GM21360 (cell line): ENCODE measurements at regions not wholly inside any gene's neighbourhood (a gene's known extent, or its start where the extent isn't known, plus 50 kb on each side); places are given as distances from the start of the nearest gene placed in this dataset.
"Not testable (repeated sequence)": the region's sequence is repeated elsewhere in the genome, so short reads cannot be mapped to it uniquely, and the experiment has no call there.

Experiments used
- ATAC-seq: cut with Tn5 transposase; IDR thresholded peaks from one replicate; pipeline ENCODE4 v1.9.1; 2021; ENCODE audit warnings: mild to moderate bottlenecking, moderate library complexity; ENCODE audit not compliant: unreplicated experiment

DNA sequence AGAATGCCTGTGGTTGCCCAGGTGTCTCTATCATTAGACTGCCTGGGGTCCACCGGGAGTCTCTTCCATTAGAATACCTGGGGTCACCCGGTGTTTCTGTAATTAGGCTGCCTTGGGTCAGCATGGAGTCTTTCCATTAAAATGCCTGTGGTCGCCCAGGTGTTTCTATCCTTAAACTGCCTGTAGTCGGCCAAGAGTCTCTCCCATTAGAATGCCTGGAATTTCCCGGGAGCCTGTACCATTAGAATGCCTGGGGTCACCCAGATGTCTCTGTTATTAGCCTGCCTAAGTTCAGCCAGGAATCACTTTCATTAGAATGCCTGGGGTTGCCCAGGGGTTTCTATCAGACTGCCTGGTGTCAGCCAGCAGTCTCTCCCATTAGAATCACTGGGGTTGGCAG lies 1492.8 kb downstream of the UQCRFS1 start:
- ATAC-seq: no peak

- ATAC-seq: no peak
These were observed 1493.9 kb downstream of the UQCRFS1 start for GRCh38 chr19:27719034-27719433.

- no peak for ATAC-seq
These were observed 1494.7 kb downstream of the UQCRFS1 start for GRCh38 chr19:27718234-27718633.

DNA sequence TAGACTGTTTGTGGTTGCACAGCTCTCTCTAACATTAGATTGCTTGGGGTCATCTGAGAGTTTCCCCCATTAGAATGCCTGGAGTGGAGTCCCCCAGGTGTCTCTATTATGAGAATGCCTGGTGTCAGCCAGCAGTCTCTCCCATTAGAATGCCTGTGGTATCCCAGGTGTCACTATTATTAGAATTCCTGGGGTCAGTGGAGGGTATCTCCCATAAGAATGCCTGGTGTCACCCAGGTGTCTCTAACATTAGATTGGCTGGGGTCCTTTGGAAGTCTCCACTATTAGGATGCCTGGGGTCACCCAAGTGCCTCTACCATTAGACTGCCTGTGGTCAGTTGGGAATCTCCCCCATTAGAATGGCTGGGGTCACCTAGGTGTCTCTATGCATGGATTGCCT lies 1495.1 kb downstream of the UQCRFS1 start:
- ATAC-seq: no peak

GRCh38 chr19:27716922-27717321 lies 1496.0 kb downstream of the UQCRFS1 start:
- ATAC-seq: no peak

GRCh38 chr19:27714857-27715256 lies 1498.1 kb downstream of the UQCRFS1 start:
- ATAC-seq: no peak

DNA sequence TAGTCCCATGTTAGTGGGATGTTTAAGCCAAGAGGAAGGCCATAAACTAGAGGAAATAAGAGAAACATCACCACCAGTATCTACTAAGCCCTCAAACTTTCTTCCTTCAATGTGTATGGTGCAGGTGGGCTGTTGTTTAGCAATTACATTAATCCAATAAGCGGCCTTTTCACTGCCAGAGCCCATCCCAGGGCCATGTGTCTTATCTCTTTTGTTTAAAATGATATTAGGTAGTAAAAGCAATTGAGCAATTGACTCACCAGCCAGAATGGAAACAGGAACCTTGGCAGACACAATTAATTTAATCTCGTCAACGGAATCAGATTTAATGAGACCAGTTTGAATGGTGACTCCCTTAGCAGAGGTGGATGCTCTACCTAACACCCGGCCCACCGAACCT lies 1503.5 kb downstream of the UQCRFS1 start:
- no peak for ATAC-seq

DNA sequence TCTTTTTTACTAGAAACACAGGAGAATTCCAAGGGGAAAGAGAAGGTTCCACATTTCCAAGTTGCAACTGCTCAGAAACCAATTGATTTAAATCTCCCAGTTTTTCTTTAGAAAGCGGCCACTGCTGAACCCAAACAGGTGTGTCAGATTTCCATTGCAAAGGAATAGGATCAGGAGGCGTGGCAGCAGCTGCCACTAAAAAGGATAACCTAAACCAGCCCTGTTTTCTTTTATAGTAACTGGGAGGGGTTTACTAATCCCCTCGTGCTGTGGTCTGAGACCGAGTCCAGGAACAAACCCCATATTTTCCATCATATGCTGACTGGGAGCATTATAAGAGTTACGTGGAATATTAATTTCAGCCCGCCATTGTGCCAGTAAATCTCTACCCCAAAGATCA lies 1504.0 kb downstream of the UQCRFS1 start:
- ATAC-seq: not testable (repeated sequence)

- ATAC-seq: not testable (repeated sequence)
These were observed 1505.9 kb downstream of the UQCRFS1 start for GRCh38 chr19:27707026-27707425.

GRCh38 chr19:27705896-27706295 lies 1507.1 kb downstream of the UQCRFS1 start:
- no peak for ATAC-seq

DNA sequence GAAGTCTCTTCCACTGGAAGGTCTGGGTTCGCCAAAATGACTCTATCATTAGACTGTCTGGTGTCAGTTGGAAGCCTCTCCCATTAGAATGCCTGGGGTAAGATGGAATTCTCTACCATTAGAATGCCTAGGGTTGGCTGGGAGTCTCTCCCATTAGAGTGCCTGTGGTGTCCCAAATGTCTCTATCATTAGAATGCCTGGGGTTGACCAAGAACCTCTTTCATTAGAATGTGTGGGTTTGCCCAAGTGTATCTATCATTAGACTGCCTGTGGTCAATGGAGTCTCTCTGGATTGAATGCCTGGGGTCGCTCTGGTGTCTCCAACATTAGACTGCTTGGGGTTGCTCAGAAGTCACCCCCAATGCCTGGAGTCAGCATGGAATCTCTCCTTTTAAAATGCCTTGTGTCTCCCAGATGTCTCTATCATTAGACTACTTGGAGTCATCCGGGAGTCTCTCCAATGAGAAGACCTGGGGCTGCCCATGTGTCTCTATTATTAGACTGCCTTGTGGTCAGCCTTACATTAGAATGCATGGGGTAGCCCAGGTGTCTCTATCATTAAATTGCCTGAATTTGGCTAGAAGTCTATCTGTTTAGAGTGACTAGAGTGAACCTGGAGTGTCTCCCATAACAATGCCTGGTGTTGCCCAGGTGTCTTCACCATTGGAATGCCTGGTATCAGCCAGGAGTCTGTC lies 1518.4 kb downstream of the UQCRFS1 start:
- no peak for ATAC-seq

GRCh38 chr19:27691991-27692390 lies 1521.0 kb downstream of the UQCRFS1 start:
- no peak for ATAC-seq

DNA sequence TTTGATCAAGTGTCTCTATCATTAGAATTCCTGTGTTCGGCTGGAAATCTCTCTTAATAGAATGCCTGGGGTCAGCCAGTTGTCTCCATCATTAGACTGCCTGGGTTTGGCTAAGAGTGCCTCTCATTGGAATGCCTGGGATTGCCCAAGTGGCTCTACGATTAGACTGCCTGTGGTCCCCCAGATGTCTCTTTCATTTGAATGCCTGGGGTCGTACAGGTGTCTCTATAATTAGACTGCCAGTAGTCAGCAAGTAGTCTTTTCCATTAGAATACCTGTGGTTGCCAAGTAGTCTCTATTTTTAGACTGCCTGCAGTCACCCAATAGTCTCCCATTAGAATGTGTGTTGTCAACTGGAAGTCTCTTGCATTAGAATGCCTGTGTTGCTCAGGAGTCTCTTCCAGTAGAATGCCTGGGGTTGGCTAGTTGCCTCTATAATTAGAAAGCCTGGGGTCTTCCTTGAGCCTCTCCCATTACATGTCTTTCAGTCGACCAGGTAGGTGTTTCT lies 1523.2 kb downstream of the UQCRFS1 start:
- ATAC-seq: no peak

DNA sequence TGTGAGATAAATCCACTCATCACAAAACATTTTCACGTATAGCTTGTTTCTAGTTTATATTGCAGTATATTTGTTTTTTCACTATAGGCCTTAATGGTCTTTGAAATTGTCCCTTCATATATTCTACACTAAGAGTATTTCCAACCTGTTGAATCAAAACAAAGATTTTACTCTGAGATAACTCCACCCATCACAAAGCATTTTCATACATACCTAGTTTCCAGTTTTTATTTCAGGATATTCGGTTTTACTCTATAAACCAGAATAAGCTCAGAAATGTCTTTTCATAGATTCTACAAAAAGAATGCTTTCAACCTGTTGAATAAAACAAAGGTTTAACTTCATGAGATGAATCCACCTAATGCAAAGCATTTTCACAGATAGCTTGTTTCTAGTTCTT lies 1528.7 kb downstream of the UQCRFS1 start:
- ATAC-seq: no peak

GRCh38 chr19:27681972-27682371 lies 1531.0 kb downstream of the UQCRFS1 start:
- ATAC-seq: no peak

GRCh38 chr19:27679905-27680304 lies 1533.0 kb downstream of the UQCRFS1 start:
- no peak for ATAC-seq

DNA sequence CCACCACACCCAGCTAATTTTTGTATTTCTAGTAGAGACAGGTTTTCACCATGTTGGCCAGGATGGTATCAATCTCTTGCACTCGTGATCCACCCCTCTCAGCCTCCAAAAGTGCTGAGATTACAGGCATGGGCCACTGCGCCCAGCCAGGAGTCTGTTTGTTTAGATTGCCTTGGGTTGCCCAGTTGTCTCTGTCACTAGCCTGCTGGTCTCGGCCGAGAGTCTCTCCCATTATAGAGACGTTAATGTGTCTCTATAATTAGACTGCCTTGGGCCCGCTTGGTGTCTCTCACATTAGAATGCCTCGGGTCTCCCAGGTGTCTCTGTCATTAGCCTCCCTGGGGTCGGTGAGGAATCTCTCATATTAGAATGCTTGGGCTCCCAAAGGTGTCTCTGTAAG lies 1533.6 kb downstream of the UQCRFS1 start:
- ATAC-seq: no peak

DNA sequence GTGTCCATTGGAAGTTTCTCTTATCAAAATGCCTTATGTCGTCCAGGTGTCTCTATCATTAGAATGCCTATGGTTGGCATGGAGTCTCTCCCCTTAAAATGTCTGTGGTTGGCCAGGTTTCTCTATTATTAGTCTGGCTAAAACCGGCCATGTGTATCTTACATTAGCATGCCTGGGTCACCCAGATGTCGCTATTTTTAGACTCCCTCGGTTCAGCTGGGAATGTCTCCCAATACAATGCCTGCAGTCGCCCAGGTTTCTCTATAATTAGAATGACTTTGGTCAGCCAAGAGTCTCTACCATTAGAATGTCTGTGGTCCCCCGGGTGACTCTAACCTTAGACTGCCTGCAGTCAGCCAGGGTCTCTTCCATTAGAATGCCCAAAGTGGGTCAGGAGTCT lies 1536.1 kb downstream of the UQCRFS1 start:
- ATAC-seq: no peak

- no peak for ATAC-seq
These were observed 1536.6 kb downstream of the UQCRFS1 start for GRCh38 chr19:27676334-27676733.

GRCh38 chr19:27675771-27676170 lies 1537.2 kb downstream of the UQCRFS1 start:
- ATAC-seq: no peak

DNA sequence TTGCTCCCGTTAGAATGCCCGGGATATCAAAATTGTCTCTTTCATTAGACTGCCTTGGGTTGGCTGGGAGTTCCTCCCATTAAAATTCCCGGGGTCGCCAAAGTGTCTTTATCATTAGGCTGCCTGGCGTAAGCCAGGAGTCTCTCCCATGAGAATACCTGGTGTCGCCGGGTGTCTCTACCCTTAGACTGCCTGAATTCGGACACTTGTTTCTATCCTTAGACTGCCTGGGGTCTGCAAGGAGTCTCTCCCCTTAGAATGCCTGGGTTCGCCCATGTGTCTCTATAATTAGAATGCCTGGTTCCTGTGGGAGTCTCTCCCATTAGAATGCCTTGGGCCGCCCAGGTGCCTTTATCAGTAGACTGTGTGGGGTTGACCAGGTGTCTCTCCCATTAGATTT lies 1538.2 kb downstream of the UQCRFS1 start:
- ATAC-seq: no peak

- no peak for ATAC-seq
These were observed 1539.0 kb downstream of the UQCRFS1 start for GRCh38 chr19:27673986-27674385.
